ENCODE measurements at regions not wholly inside any gene's neighbourhood (a gene's known extent, or its start where the extent isn't known, plus 50 kb on each side); places are given as distances from the start of the nearest gene placed in this dataset.
A peak's percentile ranks its signal among the peaks of the same experiment; 100 is the strongest.

DNA sequence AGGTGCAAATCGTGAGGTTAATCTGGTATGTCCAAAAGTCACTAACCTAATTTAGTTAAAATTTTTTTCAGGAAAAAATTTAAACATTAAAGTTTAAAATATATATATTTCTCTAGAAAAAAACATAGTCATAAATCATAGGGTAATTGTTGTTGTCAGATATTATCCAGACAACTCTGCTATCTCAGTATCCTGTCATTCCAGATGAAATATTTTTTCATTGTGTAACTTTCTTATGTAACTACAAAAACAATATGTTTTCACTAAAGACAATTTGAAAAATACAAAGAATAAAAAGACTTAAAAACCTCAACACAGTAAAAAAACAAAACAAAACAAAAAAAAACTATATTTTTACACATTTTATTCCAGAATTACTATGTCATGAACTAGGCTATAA lies 57.6 kb downstream of the TENT5A start:
- DNase-seq (ENCODE audit: low spot score): no peak

DNA sequence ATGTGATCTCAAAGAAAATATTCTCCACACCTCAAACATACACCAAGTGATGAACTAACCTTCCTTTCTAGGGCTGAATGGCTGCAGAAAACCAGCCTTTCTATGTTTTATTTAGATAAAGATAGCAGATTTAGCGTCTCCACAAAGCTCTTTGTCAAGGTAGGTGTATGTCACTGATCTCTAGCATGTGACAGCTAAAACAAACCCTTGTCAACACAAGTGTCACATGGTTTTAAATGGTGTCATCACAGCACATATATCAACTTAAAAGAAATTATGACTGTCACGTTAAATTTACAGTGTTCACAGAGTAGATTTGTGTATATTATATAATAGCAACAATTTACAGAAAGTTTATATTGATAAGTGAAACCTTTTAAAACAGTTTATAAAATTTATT lies 58.3 kb downstream of the TENT5A start:
- no peak for DNase-seq (ENCODE audit: low spot score)

DNA sequence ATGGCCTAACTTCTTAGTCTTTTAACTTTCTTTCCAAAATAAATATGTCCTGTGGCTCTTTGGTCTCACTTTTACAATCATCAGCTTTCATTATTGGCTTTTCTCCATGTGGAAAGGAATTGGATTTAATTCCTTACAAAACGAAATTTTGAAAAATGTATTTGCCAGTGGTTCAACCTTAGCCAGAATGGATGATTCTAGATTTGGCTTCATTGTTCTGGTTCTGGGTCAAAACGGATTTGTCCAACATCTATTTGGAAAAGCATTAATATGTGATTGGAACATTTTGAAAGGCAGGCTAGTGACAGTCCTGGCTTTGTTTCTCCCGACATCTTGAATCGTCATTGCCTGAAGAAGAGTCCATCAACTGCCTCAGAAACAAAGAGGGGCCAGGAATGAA lies 59.2 kb downstream of the TENT5A start:
- no peak for DNase-seq (ENCODE audit: low spot score)

DNA sequence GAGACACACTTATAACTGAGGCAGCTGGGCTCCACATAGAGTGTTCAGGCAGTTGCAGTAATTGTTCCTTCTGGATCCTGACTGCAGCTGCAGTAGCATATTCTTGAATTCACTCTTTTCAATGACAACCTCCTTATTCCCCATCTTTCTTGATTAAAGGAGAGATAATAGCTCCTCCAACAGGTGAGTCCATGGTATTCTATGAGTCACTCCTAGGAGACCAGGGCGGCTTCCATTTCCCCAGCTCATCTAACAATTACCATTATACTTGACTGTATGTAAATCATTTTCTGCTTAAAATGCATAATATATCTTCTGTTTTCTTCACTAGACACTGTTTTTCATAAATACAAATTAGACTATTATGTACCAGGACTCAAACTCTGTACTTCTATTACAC lies 62.4 kb downstream of the TENT5A start:
- no peak for DNase-seq (ENCODE audit: low spot score)

DNA sequence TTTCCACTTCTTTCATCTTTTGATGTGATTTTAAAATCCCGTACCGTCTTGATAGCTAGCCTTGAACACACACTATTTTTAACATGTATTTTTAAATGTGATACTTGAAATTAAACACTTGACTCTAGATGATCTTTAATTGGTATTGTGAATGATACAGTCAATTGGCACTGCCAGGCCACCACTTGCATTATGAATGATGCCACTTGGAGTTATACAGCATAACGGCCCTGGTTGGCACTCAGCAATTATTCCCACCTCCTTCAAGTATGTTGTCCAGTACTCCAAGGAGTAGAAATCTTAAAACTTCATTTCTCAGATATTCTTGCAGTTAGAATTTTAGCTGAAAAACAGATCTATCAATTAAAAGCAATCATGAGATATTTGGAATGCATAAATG lies 62.9 kb downstream of the TENT5A start:
- no peak for DNase-seq (ENCODE audit: low spot score)

DNA sequence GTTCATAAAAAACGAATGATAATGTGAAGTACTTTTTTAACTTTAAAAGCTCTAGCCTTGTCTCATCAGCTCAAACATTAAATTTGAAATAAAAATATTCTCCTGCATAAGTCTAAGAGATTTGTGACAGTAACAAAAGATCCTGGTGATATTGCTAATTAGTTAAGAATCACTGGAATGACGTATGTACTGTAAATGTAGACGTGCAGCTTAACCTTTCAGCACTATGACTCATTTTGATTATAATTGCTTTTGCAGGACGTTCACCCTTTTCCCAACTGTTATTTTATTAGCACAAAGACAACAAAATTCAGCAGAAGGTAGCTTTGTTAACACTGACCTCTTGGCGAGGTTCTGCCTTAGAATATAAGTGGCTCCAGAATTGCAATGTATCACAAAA lies 68.6 kb downstream of the TENT5A start:
- DNase-seq (ENCODE audit: low spot score): peak; percentile 35

DNA sequence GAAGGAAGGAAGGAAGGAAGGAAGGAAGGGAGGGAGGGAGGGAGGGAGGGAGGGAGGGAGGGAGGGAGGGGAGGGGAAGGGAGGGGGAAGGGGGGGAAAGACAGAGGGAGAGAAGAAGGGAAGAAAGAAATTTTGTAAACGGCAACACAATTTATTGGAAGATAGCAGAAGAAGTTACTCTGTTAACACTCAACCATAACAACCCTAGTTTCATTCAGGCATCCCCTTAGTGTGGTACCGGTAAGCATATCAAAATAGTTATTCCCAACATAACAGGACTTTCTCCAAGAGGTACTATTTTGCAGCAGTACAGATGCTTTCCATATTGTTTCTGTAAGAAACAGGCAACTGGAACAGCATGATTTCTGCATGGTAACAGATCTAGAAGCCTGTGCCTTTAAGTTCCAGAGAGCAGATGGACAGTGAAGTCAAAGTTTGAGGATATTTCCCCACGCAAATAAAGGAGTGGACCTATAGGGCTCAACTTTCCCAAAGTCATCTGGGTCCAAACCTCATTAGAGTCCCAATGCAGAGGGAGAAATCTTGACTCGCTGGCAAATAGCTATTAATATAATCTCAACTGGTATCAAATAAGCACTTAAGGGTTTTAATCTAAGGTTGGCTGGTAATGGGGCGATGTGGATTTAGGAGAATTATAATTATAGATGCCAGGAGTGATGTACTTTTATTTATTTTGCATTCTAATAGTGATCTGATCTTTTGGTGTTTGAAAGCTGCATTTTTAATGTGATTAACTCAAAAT lies 69.4 kb downstream of the TENT5A start:
- no peak for DNase-seq (ENCODE audit: low spot score)

DNA sequence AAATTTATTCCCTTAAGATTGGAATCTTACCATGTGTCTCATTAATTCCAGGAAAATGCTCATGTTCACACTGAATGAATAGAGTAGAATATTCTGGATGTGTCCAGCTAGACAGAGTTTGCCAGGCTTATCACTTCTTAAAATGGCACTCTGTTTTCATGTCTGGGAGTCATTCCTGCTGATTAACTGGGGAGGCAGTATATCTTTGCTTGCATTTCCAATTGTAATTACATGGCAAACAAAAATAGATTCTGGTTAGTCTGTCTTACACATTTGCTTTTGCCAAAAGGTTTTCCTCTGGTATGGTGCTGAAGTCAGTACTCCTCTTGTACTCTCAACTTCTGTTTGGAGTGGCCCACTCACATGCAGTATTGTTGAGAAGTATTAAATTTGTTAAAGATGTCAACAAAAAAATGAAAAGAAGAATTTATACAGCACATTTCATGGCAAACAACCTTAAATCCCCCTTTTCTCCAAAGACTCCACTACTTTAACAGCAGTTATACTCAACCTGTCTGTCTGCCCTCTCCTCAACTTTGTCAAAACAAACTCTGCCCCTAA lies 70.2 kb downstream of the TENT5A start:
- DNase-seq (ENCODE audit: low spot score): no peak

DNA sequence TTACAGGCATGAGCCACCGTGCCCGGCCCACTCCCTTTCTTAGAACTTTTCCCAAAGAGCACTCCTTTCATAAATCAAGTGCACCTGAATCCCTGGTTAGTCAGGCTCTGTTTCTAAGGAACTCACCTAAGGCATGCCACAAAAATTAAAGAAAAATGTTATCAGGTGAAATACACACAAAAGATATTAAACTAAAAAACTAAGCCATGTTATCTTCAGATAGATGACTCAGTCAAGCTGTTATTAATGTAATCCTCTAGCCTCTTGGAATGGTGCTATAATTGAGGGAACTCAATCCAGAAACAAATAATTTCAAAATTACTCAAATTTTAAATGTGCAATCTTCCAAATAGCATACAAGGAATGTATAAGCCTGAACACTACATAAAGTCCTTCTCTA lies 83.0 kb downstream of the TENT5A start:
- DNase-seq (ENCODE audit: low spot score): no peak

DNA sequence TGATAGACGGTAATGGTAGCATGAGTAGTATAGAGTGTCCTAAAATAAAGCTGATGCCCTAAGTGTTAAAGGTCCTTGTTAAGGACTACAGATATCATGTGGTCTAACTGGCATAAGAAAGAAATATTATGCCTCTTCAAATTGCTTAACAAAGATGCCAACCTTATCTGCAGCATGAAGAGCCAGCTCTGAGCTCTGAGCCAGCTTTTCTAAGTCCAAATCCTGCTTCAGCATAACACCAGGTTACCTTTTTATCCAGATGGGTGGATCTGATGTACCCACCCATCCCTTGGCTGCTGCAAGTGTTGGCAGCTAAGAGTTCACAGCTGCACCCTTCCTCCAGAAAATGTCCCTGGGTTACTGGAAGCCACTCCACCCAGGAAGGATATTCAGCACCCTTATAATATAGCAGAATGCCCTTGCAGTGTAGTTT lies 83.8 kb downstream of the TENT5A start:
- DNase-seq (ENCODE audit: low spot score): no peak

DNA sequence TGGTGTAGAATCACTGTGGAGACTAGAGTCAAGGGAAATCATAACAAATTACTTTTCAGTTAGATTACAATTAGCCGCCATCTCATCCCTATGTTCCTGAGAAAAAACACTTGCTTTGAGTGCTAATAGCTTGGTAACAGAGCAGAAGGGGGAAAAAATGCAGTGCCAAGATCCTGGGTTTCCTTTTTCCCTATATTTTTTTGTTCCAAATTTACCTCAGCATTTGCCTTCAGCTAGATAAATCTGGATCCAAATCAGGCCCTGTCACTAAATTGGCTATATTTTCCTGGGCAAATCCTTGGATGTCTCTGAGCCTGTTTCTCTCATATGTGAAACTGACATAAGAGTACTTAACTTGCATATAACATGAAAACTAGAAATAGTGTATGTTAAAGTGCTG lies 86.0 kb downstream of the TENT5A start:
- no peak for DNase-seq (ENCODE audit: low spot score)

DNA sequence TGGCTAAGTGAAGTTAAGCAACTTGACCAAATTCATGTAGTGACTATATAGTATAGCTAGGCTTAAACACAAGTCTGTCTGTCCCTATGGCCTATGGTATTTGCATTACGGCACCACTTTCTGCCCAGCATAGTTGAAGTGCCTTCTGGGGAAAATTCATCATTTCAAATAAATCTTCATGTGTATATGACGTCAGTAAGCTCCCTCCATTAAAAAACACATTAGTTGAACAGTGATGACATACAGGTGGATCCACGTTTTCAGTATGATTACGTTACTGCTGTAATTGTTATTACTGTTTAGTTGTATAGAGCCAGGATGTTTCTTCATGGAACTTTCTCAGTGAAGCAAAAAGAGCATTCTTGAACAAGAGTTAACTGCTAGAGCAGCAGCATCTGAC lies 96.2 kb downstream of the TENT5A start:
- no peak for DNase-seq (ENCODE audit: low spot score)

DNA sequence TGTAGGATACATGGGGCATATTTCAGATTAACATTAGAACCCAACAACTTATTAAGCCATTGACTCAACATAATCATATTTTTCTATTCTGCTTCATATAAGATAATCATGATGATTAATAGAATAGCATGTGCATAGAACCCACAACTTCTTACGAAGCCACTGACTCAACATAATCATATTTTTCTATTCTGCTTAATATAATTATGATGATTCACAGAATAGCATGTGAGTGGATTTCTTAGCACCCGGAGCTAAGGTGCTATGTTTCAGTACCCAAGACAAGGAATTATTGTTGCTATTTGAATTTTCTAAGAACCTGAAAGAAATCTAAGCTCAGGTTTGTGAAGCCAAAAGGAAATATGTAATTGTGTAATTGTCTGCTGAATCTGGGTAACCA lies 96.8 kb downstream of the TENT5A start:
- no peak for DNase-seq (ENCODE audit: low spot score)

DNA sequence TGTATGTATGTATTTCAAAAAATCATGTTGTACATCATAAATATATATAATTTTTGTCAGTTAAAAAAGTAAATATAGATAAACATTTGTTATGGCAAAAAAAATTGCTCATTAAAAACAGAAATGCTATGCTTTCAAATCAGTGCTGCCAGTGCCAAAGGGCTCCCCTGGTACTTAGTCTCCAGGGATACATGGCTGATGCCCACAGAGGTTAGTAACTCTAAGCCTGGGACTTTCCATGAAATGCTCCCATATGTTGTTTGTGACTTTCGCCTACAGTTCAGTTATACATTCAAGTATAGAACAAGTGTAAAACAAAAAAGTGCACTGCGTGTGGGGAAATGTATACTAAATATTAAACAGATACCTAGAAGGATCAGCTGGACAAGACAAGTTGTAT lies 104.0 kb downstream of the TENT5A start:
- no peak for DNase-seq (ENCODE audit: low spot score)

DNA sequence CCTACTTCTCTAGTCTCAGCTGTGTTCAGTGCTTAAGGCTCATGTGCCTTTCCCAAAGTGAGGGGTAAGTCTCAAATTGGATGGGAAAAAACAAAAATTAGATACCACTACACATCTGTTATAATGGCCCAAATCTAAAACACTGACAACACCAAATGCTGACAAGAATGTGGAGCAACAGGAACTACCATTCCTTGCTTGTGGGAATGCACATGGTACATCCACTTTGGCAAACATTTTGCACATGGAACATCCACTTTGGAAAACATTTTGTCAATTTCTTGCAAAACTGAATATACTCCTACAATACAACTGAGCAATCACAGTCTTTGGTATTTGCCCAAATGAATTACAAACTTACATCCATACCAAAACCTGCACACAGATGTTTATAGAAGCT lies 109.3 kb downstream of the TENT5A start:
- DNase-seq (ENCODE audit: low spot score): no peak

DNA sequence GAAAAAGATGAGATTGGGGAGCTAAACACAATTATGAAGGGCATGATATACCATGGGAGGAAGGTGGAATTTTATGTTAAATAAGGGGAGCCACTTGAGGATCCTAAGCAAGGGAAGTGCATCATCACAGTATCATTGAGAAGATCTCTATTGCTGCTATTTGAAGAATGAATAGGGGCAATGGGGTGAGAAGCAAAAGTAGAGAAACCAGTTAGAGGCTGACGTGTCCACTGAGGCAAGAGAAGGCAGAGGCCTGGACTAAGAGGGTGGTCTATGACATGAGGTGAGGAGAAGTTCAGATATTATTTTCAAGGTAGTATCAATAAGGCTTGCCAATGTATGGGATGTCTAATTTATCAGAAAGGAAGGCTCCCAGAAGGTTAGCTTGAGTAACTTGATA lies 111.6 kb downstream of the TENT5A start:
- no peak for DNase-seq (ENCODE audit: low spot score)

DNA sequence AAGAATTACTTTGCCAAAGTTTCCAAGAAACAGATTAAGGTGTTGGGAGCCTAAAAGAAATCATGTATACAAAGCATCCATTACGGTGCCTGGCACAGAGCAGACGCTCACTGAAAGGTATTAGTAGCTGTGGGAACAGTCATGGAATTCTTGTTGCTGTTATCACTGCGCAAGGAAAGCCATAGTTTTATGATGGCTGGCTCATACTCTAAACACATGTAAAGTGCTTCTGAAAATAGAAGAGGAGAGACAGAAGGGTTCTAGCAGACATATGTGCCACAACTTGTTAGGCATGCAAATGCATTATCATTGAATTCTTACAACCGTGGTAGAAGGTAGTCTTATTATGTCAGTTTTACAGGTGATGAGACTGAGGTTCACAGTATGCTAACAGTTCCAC lies 112.4 kb downstream of the TENT5A start:
- DNase-seq (ENCODE audit: low spot score): no peak

DNA sequence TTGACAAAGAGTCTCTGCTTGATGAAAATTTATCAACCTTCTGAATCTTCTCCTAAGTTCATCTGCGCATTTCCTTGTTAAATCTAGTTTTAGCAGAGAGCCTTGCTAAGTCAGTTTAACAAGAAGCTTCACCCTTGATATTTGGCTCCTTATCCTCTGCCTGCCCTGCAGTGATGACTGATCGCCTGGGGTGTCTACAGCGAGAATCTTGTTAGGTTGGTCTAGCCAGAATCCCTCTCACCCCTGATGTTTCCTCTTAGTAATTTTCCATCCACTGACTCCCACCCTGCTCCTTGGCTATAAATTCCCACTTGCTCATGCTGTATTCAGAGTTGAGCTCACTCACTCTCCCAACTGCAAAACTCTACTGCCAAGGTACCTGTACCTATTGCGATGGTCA lies 114.1 kb downstream of the TENT5A start:
- DNase-seq (ENCODE audit: low spot score): no peak

DNA sequence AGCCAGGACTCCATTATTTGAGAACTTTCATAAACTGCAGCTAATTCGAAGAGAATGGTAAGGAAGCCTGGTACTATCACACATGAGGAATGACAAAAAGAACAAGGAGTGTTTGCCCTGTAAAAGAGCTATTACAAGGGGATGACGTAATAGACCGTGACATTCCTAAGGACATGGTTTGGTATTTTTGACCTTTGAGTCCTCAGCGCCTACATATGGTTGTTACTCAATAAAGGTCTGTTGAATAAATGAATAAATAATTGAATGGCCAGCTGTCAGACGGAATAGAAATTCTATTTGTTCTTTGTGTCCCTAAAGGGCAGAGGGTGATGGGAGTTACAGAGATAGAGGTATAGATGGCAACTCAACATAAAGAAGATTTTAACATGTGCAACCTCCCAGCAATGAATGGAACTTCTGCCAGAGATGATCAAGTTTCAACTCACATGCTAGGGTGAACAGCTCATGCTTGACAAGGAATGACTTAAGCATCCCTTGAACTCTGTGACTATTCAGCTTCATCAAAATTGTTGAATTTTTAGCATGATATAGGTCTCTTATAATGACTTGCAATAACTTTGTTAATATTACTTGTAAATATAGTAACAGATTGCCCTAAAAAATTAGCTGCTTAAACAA lies 115.4 kb downstream of the TENT5A start:
- peak; percentile 48 for DNase-seq (ENCODE audit: low spot score)

DNA sequence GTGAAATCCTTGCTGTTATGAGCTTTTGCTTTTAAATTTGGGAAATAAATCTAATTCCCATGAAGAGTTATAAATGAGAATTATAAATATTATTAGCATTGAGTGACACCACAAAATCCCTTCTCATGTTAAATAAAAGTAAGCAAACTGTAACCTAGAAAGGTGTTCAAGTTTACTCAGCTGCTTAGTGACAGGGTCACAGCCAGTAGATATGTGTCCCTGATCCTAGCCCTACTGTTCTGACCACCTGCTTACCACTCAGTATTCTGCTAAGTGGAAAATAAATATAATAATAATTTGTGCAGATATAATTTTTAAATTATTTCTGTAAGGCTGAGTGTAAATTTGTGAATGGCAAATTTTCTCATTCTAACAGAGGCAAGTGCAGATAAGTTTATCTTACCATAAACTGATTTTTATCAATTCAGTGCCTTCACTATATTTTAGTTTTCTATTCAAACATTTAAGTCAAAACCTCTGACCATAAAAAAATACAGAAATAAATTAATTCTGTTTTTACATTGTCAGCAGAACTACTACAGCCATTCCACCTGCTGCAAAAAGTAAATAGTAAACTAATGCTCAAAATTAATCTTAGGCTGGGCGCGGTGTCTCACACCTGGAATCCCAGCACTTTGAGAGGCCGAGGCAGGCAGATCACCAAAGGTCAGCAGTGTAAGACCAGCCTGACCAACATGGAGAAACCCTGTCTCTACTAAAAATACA lies 118.2 kb downstream of the TENT5A start:
- no peak for DNase-seq (ENCODE audit: low spot score)

DNA sequence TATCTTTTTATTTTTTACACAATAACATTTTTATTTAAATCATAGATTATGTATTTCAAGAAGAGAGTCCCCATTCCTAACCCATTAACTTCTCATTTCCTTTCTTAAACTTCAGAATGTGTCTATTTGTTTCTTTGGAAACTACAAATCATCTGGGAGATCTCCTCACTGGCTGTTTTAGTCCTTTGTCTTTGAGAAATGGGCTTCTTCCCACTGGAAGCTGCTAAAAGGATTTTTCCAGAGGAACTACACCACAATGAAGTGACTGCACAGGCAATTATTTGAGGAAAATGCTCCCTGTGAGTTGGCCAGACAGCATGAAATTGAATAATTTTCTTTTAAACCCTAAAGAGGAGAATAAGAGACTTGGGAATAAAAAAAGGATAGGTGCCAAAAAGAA lies 119.1 kb downstream of the TENT5A start:
- DNase-seq (ENCODE audit: low spot score): no peak

DNA sequence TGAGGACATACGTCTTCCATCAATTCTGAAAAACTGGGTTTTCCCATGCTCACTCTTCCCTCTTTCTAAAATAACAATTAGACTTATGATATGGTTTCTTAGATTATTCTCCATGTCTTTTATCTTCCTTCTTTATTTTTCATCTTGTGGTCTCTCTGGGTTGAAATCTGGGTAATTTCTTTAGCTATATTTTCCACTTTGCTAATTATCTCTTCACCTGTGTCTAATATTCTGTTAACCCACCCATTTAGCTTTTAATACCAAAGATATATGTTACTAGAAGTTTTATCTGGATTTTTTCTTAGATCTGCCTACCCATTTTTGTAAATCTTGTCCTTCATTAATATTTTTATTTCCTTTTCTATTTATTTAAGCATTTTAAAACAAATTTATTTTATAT lies 121.8 kb downstream of the TENT5A start:
- no peak for DNase-seq (ENCODE audit: low spot score)

DNA sequence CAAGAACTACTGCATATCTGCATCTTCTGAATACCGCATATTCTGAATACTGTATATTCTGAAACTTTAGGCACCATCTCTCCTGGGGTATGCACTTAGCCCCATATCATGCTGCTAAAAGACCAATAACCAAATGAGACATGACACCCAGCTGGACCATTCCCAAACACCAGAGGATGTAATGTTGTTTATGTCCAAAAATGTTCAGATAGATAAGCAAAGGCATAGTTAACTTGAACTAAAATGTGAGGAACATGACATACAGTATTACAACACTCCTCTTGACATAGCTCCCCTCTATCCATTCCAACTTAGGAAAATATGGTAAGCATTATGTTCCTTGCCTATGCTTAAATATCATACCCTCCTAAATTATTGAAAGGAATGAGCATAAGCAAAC lies 127.3 kb downstream of the TENT5A start:
- no peak for DNase-seq (ENCODE audit: low spot score)
